Spinal cord (tissue), 9 donors: ENCODE measurements at regions not wholly inside any gene's neighbourhood (a gene's known extent, or its start where the extent isn't known, plus 50 kb on each side); places are given as distances from the start of the nearest gene placed in this dataset.

Experiments used
- DNase-seq, 6 donors: peaks; one replicate each; pipeline versions ENCODE4 v3.0.0 to v3.0.0-alpha.2; 2013 to 2015; ENCODE audit warnings: low spot score in 6 of 6, low read depth in 4 of 6
- H3K27ac ChIP-seq: one replicate; pipeline ENCODE4 v1.5.1; 2013; ENCODE audit warnings: low read depth, low read length, control low read depth
- H3K27me3 ChIP-seq: one replicate; pipeline ENCODE4 v1.6.1; 2013; ENCODE audit warnings: low read length; ENCODE audit not compliant: control insufficient read depth, insufficient read depth
- H3K36me3 ChIP-seq: one replicate; pipeline ENCODE4 v1.6.1; 2013; ENCODE audit warnings: low read length; ENCODE audit not compliant: control insufficient read depth, insufficient read depth
- H3K4me1 ChIP-seq: one replicate; pipeline ENCODE4 v1.6.1; 2013; ENCODE audit warnings: low read length; ENCODE audit not compliant: control insufficient read depth, insufficient read depth
- H3K4me3 ChIP-seq: one replicate; pipeline ENCODE4 v1.5.1; 2013; ENCODE audit warnings: low read depth, low read length, control low read depth
- H3K9me3 ChIP-seq: one replicate; pipeline ENCODE4 v1.6.1; 2013; ENCODE audit warnings: low read length; ENCODE audit not compliant: control insufficient read depth, insufficient read depth
- WGBS: methylation state at CpG from one replicate; pipeline ENCODE4 v1.1.5; 2013; ENCODE audit warnings: missing lambda C conversion rate; ENCODE audit not compliant: insufficient coverage; 5-methylcytosine and 5-hydroxymethylcytosine counted together
- donor health status: healthy.

GRCh38 chr11:77530879-77531278 is 57.0 kb upstream of the PAK1 start:
- WGBS, result 0% methylated on average over 1 of the region's 1 CpG
- no peaks in the 10 kb centered on the region for H3K27me3 ChIP-seq
- no peaks in the 10 kb centered on the region for H3K36me3 ChIP-seq
- peak in 2 of 6 donors; percentile 18 to 28 for DNase-seq
- no peak overlapping the region for H3K27ac ChIP-seq
- H3K9me3 ChIP-seq, result no peaks in the 10 kb centered on the region
- H3K4me1 ChIP-seq, result no peaks in the 10 kb centered on the region
- no peak overlapping the region for H3K4me3 ChIP-seq

- Histone ChIP-seq H3K27me3 (no peaks in the 10 kb centered on the region), H3K36me3 (no peaks in the 10 kb centered on the region), H3K4me1 (no peaks in the 10 kb centered on the region), H3K4me3 (no peak overlapping the region), H3K27ac (no peak overlapping the region), H3K9me3 (no peaks in the 10 kb centered on the region)
- no peak for DNase-seq
- 63% methylated on average over 1 of the region's 1 CpG for WGBS
Measured at GRCh38 chr11:77529685-77530084, 55.8 kb upstream of the PAK1 start.

GRCh38 chr11:77525455-77526091 is 51.7 kb upstream of the PAK1 start:
- no peak overlapping the region for H3K4me3 ChIP-seq
- no CpG with 5 or more reads among the region's 4 CpGs for WGBS
- no peaks in the 10 kb centered on the region for H3K4me1 ChIP-seq
- H3K27ac ChIP-seq, result no peak overlapping the region
- peak in 2 of 6 donors; percentile 17 to 46 for DNase-seq
- H3K27me3 ChIP-seq, result no peaks in the 10 kb centered on the region
- H3K9me3 ChIP-seq, result no peaks in the 10 kb centered on the region
- no peaks in the 10 kb centered on the region for H3K36me3 ChIP-seq

DNA sequence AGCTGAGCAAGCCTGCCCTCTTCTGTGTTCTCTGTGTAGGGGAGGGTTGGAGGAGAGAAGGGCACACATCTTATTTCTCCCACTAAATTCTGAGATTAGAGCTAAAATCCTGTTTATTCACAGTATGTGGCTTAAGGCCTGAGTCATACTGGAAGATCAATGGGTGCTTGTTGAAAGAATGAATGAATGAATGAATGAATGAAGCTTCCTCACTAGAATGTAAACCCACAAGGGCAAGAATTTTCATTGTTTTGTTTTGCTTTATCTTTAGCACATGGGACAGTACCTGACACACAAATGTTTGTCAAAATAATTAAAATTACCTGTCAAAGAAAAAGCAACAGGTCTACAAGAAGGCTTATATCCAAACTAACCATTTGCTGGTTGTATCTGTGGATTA is 50.6 kb upstream of the PAK1 start:
- H3K27ac ChIP-seq, result no peak overlapping the region

DNA sequence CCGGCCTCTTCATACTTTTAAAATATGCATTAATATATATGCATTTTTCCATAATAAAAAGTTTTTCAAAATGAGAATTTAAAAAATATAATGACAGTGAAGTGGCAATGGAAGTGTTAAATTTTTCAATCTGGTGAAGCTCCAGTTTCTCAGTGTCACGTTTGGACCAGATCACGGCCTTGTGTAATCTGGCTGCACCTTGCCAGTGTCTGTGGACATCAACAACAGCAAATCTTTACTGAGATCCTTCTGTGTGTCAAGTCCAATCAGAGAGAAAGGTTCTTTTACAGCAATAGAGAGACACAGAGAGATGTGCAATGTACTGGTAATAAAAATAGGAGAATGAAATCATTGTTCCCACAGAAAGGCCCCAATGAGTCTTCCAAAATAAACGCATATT is 49.8 kb upstream of the PAK1 start:
- Histone ChIP-seq H3K36me3 (no peaks in the 10 kb centered on the region), H3K27me3 (no peaks in the 10 kb centered on the region), H3K4me3 (no peak overlapping the region), H3K4me1 (no peaks in the 10 kb centered on the region), H3K27ac (no peak overlapping the region), H3K9me3 (no peaks in the 10 kb centered on the region)
- DNase-seq, result no peak
- no CpG with 5 or more reads among the region's 4 CpGs for WGBS

More for the DNA sequence above, 50.6 kb upstream of the PAK1 start:
- Histone ChIP-seq H3K4me1 (no peaks in the 10 kb centered on the region), H3K4me3 (no peak overlapping the region), H3K9me3 (no peaks in the 10 kb centered on the region), H3K27me3 (no peaks in the 10 kb centered on the region), H3K36me3 (no peaks in the 10 kb centered on the region)
- DNase-seq, result no peak
